ENCODE measurements at regions not wholly inside any gene's neighbourhood (a gene's known extent, or its start where the extent isn't known, plus 50 kb on each side); places are given as distances from the start of the nearest gene placed in this dataset.

GRCh38 chr1:55781944-55782482, 566.8 kb upstream of the USP24 start:
- Histone ChIP-seq H3K27me3 (ENCODE audit: low read depth, low read length) (no peaks in the 10 kb centered on the region), H3K36me3 (replicated peaks; ENCODE audit: low read depth, low read length) (no peaks in the 10 kb centered on the region), H3K27ac (ENCODE audit: low read length) (no peak overlapping the region), H3K4me3 (ENCODE audit: low read length) (no peak overlapping the region), H3K9me3 (ENCODE audit: insufficient read depth, low read length) (no peaks in the 10 kb centered on the region), H3K4me1 (ENCODE audit: low read length) (no peaks in the 10 kb centered on the region), H2AFZ (ENCODE audit: low read depth, low read length) (no peak overlapping the region), H4K20me1 (ENCODE audit: insufficient read depth, low read length) (no peaks in the 10 kb centered on the region), H3K79me2 (ENCODE audit: low read length) (no peaks in the 10 kb centered on the region), H3K4me2 (ENCODE audit: low read length) (no peak overlapping the region), H3K9ac (ENCODE audit: low read length) (no peak overlapping the region)
- TF ChIP-seq CTCF (IDR thresholded peaks at IDR 0.05; ENCODE audit: low read depth, low read length) (no peak), EZH2phosphoT487 (IDR thresholded peaks at IDR 0.05; ENCODE audit: low read depth) (no peak)

GRCh38 chr1:55781003-55781402, 565.8 kb upstream of the USP24 start:
- Histone ChIP-seq H3K9me3 (ENCODE audit: insufficient read depth, low read length) (no peaks in the 10 kb centered on the region), H3K4me1 (ENCODE audit: low read length) (no peaks in the 10 kb centered on the region), H3K4me2 (ENCODE audit: low read length) (no peak overlapping the region), H3K36me3 (replicated peaks; ENCODE audit: low read depth, low read length) (no peaks in the 10 kb centered on the region), H3K4me3 (ENCODE audit: low read length) (no peak overlapping the region), H3K27ac (ENCODE audit: low read length) (no peak overlapping the region), H3K9ac (ENCODE audit: low read length) (no peak overlapping the region), H2AFZ (ENCODE audit: low read depth, low read length) (no peak overlapping the region), H3K27me3 (ENCODE audit: low read depth, low read length) (no peaks in the 10 kb centered on the region), H3K79me2 (ENCODE audit: low read length) (no peaks in the 10 kb centered on the region), H4K20me1 (ENCODE audit: insufficient read depth, low read length) (no peaks in the 10 kb centered on the region)
- TF ChIP-seq EZH2phosphoT487 (IDR thresholded peaks at IDR 0.05; ENCODE audit: low read depth) (no peak), CTCF (IDR thresholded peaks at IDR 0.05; ENCODE audit: low read depth, low read length) (no peak)

GRCh38 chr1:55777545-55777944, 562.4 kb upstream of the USP24 start:
- Histone ChIP-seq H3K4me1 (ENCODE audit: low read length) (no peaks in the 10 kb centered on the region), H3K4me2 (ENCODE audit: low read length) (no peak overlapping the region), H3K79me2 (ENCODE audit: low read length) (no peaks in the 10 kb centered on the region), H3K27ac (ENCODE audit: low read length) (no peak overlapping the region), H3K36me3 (replicated peaks; ENCODE audit: low read depth, low read length) (no peaks in the 10 kb centered on the region), H3K4me3 (ENCODE audit: low read length) (no peak overlapping the region), H2AFZ (ENCODE audit: low read depth, low read length) (no peak overlapping the region), H3K9ac (ENCODE audit: low read length) (no peak overlapping the region), H3K27me3 (ENCODE audit: low read depth, low read length) (no peaks in the 10 kb centered on the region), H3K9me3 (ENCODE audit: insufficient read depth, low read length) (no peaks in the 10 kb centered on the region), H4K20me1 (ENCODE audit: insufficient read depth, low read length) (no peaks in the 10 kb centered on the region)
- no peak for TF ChIP-seq CTCF (IDR thresholded peaks at IDR 0.05; ENCODE audit: low read depth, low read length)
- no peak for TF ChIP-seq EZH2phosphoT487 (IDR thresholded peaks at IDR 0.05; ENCODE audit: low read depth)

GRCh38 chr1:55775007-55775406, 559.8 kb upstream of the USP24 start:
- H3K9ac ChIP-seq (ENCODE audit: low read length): no peak overlapping the region
- H4K20me1 ChIP-seq (ENCODE audit: insufficient read depth, low read length): no peaks in the 10 kb centered on the region
- no peak overlapping the region for H3K27ac ChIP-seq (ENCODE audit: low read length)
- no peak overlapping the region for H3K4me3 ChIP-seq (ENCODE audit: low read length)
- no peak overlapping the region for H2AFZ ChIP-seq (ENCODE audit: low read depth, low read length)
- H3K9me3 ChIP-seq (ENCODE audit: insufficient read depth, low read length): no peaks in the 10 kb centered on the region
- H3K27me3 ChIP-seq (ENCODE audit: low read depth, low read length): no peaks in the 10 kb centered on the region
- no peaks in the 10 kb centered on the region for H3K4me1 ChIP-seq (ENCODE audit: low read length)
- TF ChIP-seq CTCF (IDR thresholded peaks at IDR 0.05; ENCODE audit: low read depth, low read length): no peak
- no peak for TF ChIP-seq EZH2phosphoT487 (IDR thresholded peaks at IDR 0.05; ENCODE audit: low read depth)
- no peaks in the 10 kb centered on the region for H3K79me2 ChIP-seq (ENCODE audit: low read length)
- no peaks in the 10 kb centered on the region for H3K36me3 ChIP-seq (replicated peaks; ENCODE audit: low read depth, low read length)
- H3K4me2 ChIP-seq (ENCODE audit: low read length): no peak overlapping the region

Data from OCI-LY3 (cell line).